KMS-11 (cell line): ENCODE measurements at regions not wholly inside any gene's neighbourhood (a gene's known extent, or its start where the extent isn't known, plus 50 kb on each side); places are given as distances from the start of the nearest gene placed in this dataset.
A peak's percentile ranks its signal among the peaks of the same experiment; 100 is the strongest.

ENCODE experiments used
- H2AFZ ChIP-seq: fragments of 200-600 bp; sonication (generic); 2 replicates; pipeline ENCODE4 v1.6.1; 2016; ENCODE audit warnings: antibody characterized with exemption, mixed run types, low read depth
- H3K27ac ChIP-seq: fragments of 200-600 bp; sonication (generic); 2 replicates; pipeline ENCODE4 v1.6.1; 2016; ENCODE audit warnings: mild to moderate bottlenecking, mixed run types
- H3K27me3 ChIP-seq: fragments of 200-600 bp; sonication (generic); 2 replicates; pipeline ENCODE4 v1.6.1; 2017; ENCODE audit warnings: mild to moderate bottlenecking, low read depth, mixed run types, moderate library complexity; ENCODE audit not compliant: insufficient read depth
- H3K36me3 ChIP-seq: fragments of 200-600 bp; sonication (generic); 2 replicates; pipeline ENCODE4 v1.6.1; 2017; ENCODE audit warnings: mild to moderate bottlenecking, mixed run types; ENCODE audit not compliant: insufficient read depth
- H3K4me1 ChIP-seq: fragments of 200-600 bp; sonication (generic); 2 replicates; pipeline ENCODE4 v1.6.1; 2016; ENCODE audit warnings: mild to moderate bottlenecking, low read depth, mixed run types; ENCODE audit not compliant: poor library complexity, severe bottlenecking
- H3K4me2 ChIP-seq: fragments of 200-600 bp; sonication (generic); 2 replicates; pipeline ENCODE4 v1.7.0; 2016; ENCODE audit warnings: mild to moderate bottlenecking, mixed run types
- H3K4me3 ChIP-seq: fragments of 200-600 bp; sonication (generic); IDR thresholded peaks from 2 replicates; pipeline ENCODE4 v1.6.1; 2017; ENCODE audit warnings: low read depth, low read length, mixed read lengths; ENCODE audit not compliant: insufficient read depth
- H3K79me2 ChIP-seq: fragments of 200-600 bp; sonication (generic); 2 replicates; pipeline ENCODE4 v1.6.1; 2016; ENCODE audit warnings: low read depth, mixed run types; ENCODE audit not compliant: insufficient read depth
- H3K9ac ChIP-seq: fragments of 200-600 bp; sonication (generic); 2 replicates; pipeline ENCODE4 v1.6.1; 2016; ENCODE audit warnings: mild to moderate bottlenecking, mixed run types
- H4K20me1 ChIP-seq: fragments of 200-600 bp; sonication (generic); 2 replicates; pipeline ENCODE4 v1.6.1; 2016; ENCODE audit warnings: mild to moderate bottlenecking, mixed run types; ENCODE audit not compliant: insufficient read depth
- CTCF ChIP-seq: fragments of 200-600 bp; sonication (generic); conservative IDR thresholded peaks from 2 replicates; pipeline ENCODE4 v1.6.1; 2017; ENCODE audit warnings: low read depth, mild to moderate bottlenecking, antibody characterized with exemption, low read length, moderate library complexity, mixed read lengths

- Histone ChIP-seq H2AFZ (no peak overlapping the region), H3K27ac (no peak overlapping the region), H3K4me2 (no peak overlapping the region)
Observed at GRCh38 chr7:10874666-10875065, 99.0 kb upstream of the PHF14 start.

GRCh38 chr7:10875080-10875479 lies 98.6 kb upstream of the PHF14 start:
- no peaks in the 10 kb centered on the region for H4K20me1 ChIP-seq
- H3K9ac ChIP-seq: no peak overlapping the region
- H3K4me1 ChIP-seq: no peaks in the 10 kb centered on the region
- H3K4me2 ChIP-seq: no peak overlapping the region
- no peak overlapping the region for H2AFZ ChIP-seq
- H3K27ac ChIP-seq: no peak overlapping the region
- no peaks in the 10 kb centered on the region for H3K36me3 ChIP-seq
- H3K4me3 ChIP-seq: no peak overlapping the region
- TF ChIP-seq CTCF: no peak
- H3K79me2 ChIP-seq: no peaks in the 10 kb centered on the region
- no peaks in the 10 kb centered on the region for H3K27me3 ChIP-seq

More at GRCh38 chr7:10874666-10875065, 99.0 kb upstream of the PHF14 start:
- Histone ChIP-seq H3K27me3 (no peaks in the 10 kb centered on the region), H3K36me3 (no peaks in the 10 kb centered on the region), H3K4me3 (no peak overlapping the region), H3K79me2 (no peaks in the 10 kb centered on the region), H3K9ac (no peak overlapping the region), H4K20me1 (no peaks in the 10 kb centered on the region), H3K4me1 (no peaks in the 10 kb centered on the region)
- no peak for TF ChIP-seq CTCF

GRCh38 chr7:10888861-10889260 lies 84.8 kb upstream of the PHF14 start:
- Histone ChIP-seq H3K79me2 (no peaks in the 10 kb centered on the region), H3K4me1 (no peaks in the 10 kb centered on the region), H3K27ac (no peak overlapping the region), H3K27me3 (no peaks in the 10 kb centered on the region), H3K9ac (no peak overlapping the region), H3K4me2 (no peak overlapping the region), H4K20me1 (no peaks in the 10 kb centered on the region), H3K36me3 (no peaks in the 10 kb centered on the region), H3K4me3 (no peak overlapping the region), H2AFZ (0 out of 2 replicates have a peak overlapping the region, but pooled peaks have one; percentile 2)
- no peak for TF ChIP-seq CTCF

GRCh38 chr7:10889266-10889898 lies 84.3 kb upstream of the PHF14 start:
- Histone ChIP-seq H3K9ac (no peak overlapping the region), H2AFZ (0 out of 2 replicates have a peak overlapping the region, but pooled peaks have one; percentile 2), H3K27me3 (no peaks in the 10 kb centered on the region), H3K36me3 (no peaks in the 10 kb centered on the region), H3K4me2 (no peak overlapping the region), H4K20me1 (no peaks in the 10 kb centered on the region), H3K4me3 (no peak overlapping the region), H3K79me2 (no peaks in the 10 kb centered on the region), H3K27ac (no peak overlapping the region), H3K4me1 (no peaks in the 10 kb centered on the region)
- TF ChIP-seq CTCF: peak; percentile 93
